GM21515 (cell line): ENCODE measurements at regions not wholly inside any gene's neighbourhood (a gene's known extent, or its start where the extent isn't known, plus 50 kb on each side); places are given as distances from the start of the nearest gene placed in this dataset.

Source experiments
- ATAC-seq: cut with Tn5 transposase; IDR thresholded peaks from one replicate; pipeline ENCODE4 v1.9.1; 2021; ENCODE audit not compliant: unreplicated experiment

DNA sequence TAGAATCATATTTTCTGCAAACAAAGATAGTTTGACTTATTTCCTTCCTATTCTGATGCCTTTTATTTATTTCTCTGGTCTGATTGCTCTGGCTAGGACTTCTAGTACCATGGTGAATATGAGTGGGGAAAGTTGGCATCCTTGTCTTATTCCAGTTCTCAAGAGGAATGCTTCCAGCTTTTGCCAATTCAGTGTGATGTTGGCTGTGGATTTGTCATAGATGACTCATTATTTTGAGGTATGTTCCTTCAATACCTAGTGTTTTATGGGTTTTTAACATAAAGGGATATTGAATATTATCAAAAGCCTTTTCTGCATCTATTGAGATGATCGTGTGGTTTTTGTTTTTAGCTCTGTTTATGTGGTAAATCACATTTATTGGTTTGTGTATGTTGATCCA, 139.4 kb upstream of the CNTN1 start:
- no peak for ATAC-seq

DNA sequence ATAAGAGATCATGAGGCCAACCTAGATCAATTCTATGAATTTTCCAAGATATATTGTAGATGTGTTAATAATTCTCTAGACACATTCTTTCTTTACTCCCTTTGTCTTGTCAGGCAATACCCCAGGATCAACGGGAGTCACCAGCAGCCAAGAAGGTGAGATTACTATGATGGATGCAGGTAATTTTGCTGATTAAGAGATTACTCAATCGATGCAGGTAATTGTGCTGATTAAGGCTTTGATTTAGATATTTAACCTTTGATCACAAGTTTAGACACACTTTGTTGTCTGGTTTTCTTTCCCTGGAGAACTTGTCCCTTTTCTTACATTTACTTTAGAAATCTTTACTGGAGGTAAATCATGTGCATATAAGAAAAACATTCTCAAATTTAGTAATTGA, 134.3 kb upstream of the CNTN1 start:
- ATAC-seq, result no peak

DNA sequence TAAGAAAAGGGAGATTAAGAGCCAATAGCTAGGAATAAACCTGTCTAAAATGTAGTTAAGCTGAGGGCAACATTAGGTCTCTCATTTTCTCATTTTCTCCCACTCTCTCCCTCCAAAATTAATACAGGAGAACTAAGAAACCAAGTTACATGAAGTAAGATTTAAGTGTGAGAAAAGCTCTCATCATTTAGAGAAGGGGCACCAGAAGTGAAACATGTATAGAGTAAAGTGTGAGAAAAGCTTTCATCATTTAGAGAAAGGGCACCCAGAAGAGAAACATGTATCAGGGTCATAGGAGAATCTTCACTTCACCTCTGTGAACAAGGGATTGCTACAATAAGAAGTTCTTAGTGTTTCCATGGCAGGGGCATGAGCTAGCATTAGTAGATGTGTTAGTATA, 132.4 kb upstream of the CNTN1 start:
- ATAC-seq, result peak; percentile 53

DNA sequence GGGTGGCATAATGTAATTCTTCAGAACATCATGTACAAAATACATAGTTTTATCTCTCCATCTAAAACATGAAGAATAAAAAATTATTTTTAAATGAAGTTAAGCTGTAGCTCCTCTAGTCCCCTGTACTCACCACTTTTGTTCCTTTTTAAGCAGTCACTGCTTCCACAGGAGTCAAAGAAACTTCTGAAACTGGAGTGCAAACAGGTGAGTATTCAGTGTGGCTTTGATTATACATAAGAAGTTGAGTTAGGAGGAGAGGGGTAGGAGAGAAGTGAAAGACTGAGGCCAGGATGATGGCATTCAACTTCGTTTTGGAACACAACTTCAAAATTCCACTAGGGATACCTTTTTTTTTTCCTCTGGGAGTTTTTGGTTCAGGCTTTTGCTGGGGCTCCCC, 131.4 kb upstream of the CNTN1 start:
- ATAC-seq, result no peak

DNA sequence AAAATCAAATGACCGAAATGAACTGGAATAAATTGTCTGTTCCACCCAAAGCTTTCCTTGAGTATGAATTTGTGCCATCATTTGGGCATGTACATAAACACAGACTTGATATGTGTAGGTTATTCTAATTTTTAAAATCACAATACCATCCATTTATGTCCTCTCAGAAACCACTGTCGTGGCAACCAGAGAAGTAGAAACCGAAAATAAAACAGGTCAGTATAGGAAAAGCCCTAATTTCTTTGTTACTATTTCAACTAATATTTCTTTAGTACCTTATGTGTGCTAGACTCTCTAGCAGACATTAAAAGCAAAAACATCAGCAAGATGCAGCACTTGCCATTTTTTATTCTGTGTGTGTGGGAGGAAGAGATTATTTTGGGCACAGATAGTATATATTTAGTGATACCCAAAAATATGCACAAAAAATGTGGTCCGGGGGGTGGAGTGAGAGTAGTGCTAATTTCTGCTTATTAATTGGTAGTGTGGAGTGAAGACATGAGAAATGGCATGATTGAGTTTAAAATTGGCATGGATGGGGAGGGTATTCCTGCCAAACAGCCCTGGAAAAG, 130.8 kb upstream of the CNTN1 start:
- ATAC-seq, result peak; percentile 54

DNA sequence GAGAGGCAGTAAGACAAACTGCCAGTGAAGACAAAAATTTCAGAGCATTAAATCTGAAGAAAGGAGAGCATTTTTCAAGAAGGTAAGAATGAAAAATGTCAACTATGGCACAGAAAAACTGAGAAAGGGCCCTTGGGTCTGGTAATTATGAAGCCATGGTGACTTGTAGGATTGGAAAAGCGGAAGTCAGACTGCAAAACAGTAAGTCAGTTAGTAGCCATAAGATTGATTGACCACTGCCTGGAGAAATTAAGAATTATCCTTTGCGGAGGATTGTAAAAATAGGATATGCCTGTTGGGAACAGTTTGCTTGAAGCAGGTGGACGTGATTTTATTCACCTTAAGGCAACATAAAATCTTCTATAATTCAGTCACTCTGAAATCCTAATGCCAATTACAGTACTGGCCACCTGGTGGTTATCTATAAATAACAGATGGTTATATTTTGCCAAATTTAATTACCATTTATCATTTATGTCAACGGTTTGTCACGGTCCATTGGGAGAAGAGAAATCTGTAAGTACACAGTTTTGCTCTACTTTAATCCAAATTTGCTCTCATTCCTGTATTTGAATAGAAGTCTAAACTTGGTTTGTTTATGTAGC, 127.1 kb upstream of the CNTN1 start:
- no peak for ATAC-seq

DNA sequence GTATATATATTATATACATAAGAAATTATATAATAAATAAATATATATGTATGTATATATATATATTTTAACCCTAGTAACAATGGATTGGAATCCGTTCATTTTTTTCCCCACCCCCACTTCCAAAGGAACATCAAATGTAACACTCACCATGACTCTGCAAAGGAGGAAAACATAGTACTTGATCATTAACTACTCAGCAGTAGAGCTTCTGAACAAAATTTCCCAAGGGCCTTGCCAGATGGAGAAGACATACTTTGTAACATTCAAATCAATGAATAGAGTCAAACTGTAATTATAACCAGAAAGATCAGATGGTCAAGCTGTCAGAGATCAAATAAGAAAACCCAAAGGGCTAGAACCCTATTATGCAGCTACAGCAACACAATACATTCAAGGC, 126.0 kb upstream of the CNTN1 start:
- ATAC-seq, result no peak

DNA sequence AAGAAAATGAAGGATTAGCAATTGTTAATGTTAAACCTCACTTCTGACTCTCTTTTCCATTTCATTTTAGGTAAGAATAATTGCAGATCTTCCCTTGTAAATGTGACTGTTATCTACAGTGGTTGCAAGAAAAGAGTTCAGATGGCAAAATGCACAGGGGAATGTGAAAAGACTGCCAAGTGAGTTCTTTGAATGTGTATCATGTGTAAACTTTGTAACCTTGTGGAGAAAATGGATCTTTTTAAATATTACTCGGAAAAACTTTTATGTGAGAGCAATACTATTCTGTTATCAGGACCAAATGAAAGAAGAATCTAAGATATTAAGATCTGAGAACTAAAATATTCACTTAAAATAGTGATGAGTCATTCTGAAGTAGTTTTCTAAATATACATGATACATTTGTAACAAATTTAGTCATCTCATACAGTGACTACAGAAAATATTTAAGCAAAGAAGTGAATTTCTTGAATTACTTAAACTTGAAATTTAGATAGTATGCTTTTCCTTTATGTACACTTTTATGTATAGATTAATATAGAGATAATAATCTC, 122.5 kb upstream of the CNTN1 start:
- no peak for ATAC-seq

DNA sequence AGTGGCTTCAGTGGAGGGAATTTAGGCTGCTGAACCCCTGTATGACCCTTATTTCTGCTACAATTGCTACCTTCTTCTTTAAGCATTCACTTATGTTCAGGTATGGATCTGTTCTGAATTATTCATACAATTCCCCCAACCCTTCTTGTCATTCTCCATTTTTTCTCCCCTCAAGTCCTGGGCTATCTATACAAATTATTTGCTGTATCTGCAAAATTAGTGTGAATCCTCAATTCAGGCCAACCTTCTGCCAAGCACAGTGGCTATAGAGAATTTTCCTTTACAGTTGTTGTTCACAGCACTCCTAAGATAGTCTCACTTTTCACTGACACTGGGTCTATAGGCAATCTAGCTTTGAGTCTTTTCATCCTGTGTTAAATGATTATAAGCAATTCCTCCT, 119.2 kb upstream of the CNTN1 start:
- no peak for ATAC-seq

DNA sequence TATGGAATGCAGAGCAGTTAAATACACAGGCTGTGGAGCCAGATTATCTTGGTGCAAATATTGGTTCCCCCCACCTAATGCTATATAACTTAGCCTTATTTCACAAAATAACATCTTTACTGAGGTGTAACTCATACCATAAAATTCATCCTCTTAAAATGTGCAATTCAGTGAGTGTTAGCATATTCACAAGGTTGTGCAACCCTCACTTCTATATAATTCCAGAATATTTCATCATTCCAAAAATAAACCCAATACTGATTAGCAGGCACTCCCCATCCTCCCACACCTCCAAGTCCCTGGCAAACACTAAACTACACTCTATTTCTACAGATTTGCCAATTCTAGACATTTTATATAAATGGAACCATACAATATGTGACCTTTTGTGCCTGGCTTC, 116.3 kb upstream of the CNTN1 start:
- no peak for ATAC-seq

DNA sequence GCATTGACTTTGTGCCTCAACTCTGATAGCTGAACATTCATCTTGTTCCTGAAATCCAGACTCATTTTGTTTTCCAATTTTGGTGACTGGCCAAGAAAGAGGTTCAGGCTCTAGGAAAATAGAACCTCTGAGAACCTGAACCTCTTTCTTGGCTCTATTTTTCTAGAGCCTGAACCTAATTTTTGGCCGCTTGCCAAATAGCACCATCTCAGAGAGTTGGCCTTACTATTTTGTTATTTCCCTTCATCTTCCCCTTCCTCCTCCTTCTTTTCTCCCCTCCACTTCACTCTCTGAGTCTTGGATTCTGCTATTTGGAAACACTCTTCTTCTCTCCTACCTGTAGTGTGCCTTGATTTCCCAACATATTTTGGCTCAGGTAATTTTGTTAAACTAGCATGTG, 114.4 kb upstream of the CNTN1 start:
- no peak for ATAC-seq

DNA sequence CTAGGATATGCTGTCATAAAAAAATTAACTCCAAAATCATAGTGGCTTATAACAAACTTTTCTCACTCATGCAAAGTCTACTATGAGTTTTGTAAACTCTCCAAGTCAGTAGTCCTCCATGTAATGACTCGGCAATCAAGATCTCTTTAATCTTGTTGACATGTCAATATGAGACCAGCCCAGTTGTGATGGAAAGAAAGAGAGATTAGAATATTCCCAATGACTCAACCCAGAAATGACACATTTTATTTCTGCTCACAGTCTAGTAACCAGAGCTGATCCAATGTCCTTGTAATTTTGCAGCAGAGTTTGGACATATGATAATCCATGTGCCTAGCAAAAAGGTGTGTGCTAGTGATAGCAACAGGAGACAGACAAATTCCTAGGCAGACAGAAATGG, 112.6 kb upstream of the CNTN1 start:
- no peak for ATAC-seq

DNA sequence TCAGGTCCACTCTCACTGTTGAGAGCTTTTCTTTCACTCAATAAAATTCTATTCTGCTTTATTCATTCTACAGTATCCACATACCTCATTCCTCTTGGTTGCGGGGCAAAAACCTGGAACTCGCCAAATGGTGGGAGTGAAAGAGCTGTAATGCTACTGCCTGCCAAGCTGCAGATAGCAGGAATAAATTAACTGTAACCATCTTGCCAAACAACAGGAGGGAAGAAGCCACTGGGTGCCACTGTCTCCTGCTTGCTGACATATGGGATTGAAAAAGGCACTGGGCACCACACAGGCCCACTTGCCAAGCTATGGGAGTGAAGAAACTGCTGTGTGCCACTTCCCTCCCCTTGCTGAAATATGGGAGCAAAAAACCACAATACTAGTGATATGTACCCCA, 111.9 kb upstream of the CNTN1 start:
- ATAC-seq, result no peak

DNA sequence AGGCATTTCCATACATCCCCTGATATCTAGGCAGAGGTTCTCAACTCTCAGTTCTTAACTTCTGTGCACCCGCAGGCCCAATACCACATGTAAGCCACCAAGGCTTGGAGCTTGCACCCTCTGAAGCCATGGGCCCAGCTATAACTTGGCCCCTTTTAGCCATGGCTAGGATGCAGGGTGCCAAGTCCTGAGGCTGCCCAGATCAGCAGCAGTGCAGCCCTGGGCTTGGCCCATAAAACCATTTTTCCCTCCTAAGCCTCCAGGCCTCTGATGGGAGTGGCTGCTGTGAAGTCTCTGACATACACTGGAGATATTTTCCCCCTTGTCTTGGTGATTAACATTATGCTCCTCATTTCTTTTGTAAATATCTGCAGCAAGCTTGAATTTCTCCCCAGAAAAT, 110.3 kb upstream of the CNTN1 start:
- no peak for ATAC-seq

DNA sequence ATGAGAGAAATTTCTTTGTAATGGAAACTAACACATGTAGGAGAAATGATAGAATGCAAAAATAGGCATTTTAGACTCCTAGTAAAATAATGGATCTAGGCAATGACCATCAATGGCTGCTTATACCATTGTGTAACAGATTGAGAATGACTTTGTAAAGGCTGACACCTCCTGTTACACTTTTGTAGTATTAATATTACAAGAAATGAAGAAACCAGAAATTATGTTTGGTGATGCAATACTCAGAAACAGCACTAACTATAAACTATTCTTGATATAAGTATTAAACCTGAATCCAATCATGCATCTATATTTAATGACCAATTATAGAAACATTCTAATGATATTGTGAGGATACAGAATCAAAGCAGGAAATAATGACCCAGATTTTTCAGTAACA, 108.5 kb upstream of the CNTN1 start:
- no peak for ATAC-seq

DNA sequence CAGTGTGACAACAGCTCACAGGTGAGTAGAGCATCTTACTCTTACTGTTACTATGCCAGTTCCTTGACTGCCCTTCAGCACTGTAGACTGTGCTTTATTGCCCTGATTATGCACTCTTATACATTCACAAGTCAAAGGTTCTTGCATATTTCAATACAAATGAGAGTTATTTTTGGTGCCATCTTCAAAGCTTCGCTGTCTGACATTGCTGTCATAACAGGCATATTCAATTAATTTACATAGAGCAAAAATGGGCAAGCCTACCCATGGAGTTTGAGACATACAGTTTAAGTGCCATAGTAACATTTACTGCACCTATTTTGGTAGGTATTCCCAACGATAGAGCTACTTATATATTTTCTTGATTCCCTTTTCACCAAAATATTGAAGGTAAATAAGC, 107.5 kb upstream of the CNTN1 start:
- no peak for ATAC-seq

DNA sequence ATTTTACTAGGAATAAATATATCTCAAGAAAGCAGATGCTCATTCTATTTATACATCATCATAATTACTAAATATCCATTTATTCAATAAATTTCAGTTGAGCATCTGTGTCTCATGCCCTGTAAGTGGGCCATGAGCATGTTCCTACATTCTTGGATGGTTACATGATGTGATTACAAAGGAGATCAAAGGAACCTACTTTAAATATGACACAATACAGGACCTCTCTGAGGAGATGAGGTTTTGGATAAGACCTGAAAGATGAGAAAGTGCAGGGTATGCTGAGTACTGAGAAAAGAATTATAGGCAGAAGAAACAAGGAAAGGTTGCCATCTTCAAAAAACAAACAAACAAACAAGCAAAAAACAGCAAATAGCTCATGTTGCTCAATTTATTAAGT, 105.4 kb upstream of the CNTN1 start:
- ATAC-seq, result no peak

DNA sequence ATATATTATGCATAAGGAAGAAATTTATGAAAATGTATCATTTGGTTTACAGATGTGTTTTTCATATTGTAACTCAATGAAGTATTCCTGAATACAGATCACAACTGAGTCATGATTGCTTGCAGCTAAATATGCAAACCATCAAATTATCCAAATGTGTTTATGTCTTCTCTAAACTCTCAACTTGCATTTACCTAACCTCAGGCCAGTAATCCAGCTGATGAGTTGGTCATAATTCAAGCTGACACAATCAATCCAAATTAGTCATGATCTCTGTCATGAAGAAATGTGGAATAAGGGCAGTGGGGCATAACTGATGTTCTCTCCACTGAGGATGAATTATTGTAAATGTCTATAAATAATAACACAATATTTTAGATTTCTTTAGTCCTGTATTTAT, 104.8 kb upstream of the CNTN1 start:
- ATAC-seq, result no peak

DNA sequence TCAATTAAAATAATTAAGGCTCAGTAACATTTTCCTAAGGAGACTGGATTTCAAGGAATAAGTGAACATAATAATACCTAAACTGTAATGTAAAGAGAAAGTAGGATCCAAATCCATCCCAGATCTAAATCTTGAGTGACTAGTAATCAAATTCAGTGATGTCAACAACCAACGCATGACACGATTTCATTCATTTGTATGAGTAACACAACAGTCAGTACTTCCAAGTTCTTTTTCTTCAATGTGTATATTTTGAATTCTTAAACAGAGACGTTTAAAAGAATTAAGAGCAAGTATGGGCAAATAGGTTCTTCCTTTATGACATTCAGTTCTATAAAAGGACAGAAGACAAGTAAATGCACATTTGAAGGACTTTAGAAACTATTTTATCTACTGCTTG, 104.3 kb upstream of the CNTN1 start:
- no peak for ATAC-seq

DNA sequence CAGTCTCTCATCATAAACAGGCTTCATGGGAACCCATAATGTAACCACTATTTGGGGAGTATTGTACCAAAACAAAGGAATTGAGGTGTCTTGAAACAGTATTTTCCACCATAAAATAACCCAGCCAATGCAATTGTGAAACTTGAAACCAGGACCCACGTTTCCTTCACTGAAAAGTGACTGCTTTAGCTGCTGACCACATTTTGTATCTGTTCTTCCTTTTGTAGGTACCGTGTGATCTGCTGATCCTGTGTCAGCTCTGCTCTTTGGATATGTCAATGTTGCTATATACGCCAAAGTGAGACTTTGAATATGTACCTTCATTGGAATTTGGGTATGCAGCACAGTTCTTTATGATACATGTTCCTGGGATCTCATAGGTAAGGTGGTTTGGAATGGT, 95.1 kb upstream of the CNTN1 start:
- no peak for ATAC-seq

DNA sequence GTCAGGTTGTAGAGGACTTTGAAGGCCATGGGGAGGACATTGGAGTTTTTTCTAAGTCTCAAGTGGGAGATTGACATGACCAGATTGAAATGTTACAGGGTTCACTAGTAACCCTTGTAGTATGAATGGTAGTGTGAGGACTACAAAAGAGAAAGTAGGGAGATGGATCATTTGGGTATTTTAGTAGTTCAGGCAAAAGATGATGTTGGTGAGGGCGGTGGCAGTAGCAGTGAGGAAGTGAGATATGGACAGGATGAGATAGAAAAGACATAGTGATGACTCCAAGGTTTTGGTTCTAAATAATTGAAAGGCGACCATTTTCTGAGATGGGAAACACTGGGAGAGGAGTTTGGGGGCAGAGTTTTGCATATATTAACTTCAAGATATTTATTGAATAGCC, 94.2 kb upstream of the CNTN1 start:
- no peak for ATAC-seq

DNA sequence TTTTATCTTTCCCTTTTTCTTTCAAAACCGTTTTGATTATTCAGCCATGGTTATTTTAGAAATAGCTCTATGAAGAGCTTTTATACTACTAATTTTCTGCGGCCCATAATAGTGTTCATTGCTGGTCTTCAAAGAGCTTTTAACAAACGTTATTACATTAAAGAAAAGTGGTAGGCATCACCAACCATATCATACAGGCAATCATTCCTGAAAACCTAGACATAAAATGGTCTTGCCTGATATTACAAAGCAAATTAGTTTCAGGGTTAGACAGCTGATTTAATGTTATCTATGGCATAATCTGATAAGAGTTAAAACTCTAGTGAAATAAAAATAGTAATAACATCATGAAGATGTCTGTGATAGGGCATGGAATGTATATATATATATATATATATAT, 89.7 kb upstream of the CNTN1 start:
- ATAC-seq, result no peak

DNA sequence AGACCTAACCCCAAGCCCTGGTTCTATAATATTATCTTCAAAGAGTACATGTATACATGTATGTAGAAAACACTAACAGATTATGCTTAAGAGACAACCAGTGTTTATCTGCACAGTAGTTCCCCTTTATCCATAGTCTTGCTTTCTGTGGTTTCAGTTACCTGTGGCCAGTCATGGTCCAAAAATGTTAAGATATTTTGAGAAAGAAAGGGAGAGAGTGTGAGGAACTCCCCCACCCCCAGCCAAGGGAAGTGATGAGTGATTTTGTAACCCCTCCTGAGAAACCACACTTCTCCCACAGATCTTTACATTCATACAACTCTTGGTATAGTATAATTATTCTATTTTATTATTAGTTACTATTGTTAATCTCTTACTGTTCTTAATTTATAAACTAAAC, 77.3 kb upstream of the CNTN1 start:
- peak; percentile 70 for ATAC-seq
